Psoas muscle (tissue), 7 donors: ENCODE measurements at regions not wholly inside any gene's neighbourhood (a gene's known extent, or its start where the extent isn't known, plus 50 kb on each side); places are given as distances from the start of the nearest gene placed in this dataset.
"Not testable (repeated sequence)": the region's sequence is repeated elsewhere in the genome, so short reads cannot be mapped to it uniquely, and the experiment has no call there.

ENCODE experiments used
- ATAC-seq, 4 donors: fragments of 200-7000 bp; cut with Tn5 transposase; one replicate each; pipeline ENCODE4 v1.9.1; 2020; ENCODE audit warnings: moderate library complexity in 3 of 4, mild to moderate bottlenecking in 2 of 4
- DNase-seq, 2 donors: peaks; one replicate each; pipeline ENCODE4 v3.0.0-alpha.2; 2020
- H3K27ac ChIP-seq: fragments of 200-600 bp; one replicate; pipeline ENCODE4 v1.8.0; 2022
- H3K27me3 ChIP-seq, 3 donors: fragments of 200-600 bp in 1 of 3; one replicate each; pipeline versions ENCODE4 v1.6.1 to v1.8.0; 2013 to 2022; ENCODE audit warnings: low read length in 2 of 3, mild to moderate bottlenecking in 2 of 3, moderate library complexity in 1 of 3; ENCODE audit not compliant: insufficient read depth in 3 of 3
- H3K36me3 ChIP-seq, 2 donors: fragments of 200-600 bp in 1 of 2; one replicate each; pipeline versions ENCODE4 v1.6.1 to v1.8.0; 2013 to 2022; ENCODE audit warnings: low read depth in 1 of 2, mild to moderate bottlenecking in 1 of 2, moderate library complexity in 1 of 2; ENCODE audit not compliant: insufficient read depth in 1 of 2
- H3K4me1 ChIP-seq: fragments of 200-600 bp; one replicate; pipeline ENCODE4 v1.8.0; 2022
- H3K4me3 ChIP-seq: fragments of 200-600 bp; one replicate; pipeline ENCODE4 v1.8.0; 2022; ENCODE audit warnings: mild to moderate bottlenecking
- H3K9me3 ChIP-seq: fragments of 200-600 bp; one replicate; pipeline ENCODE4 v1.8.0; 2022
- WGBS, 3 donors: extraction: QIAGEN DNeasy Blood & Tissue Kit; methylation state at CpG; one replicate each; pipeline versions ENCODE4 v1.1.6 to v1.1.7; 2013; 5-methylcytosine and 5-hydroxymethylcytosine counted together
- intact Hi-C, 2 donors: fragments of 100-400 bp; cut with DNase I; formaldehyde crosslinking; loops; one replicate each; pipeline versions ENCODE4 v1.11.0 to v1.14.2; 2022
- TF ChIP-seq, protein P1 (sequence below): fragments of 200-600 bp; IDR thresholded peaks from one replicate; pipeline ENCODE4 v1.8.0; 2022; ENCODE audit warnings: antibody characterized with exemption
- donor health status: healthy with polysubstance abuse.
- donor health status: DM: no; HTN: no; CAD: no; lungs with moderate emphysema.
- donor health status: Bipolar disorder and iron deficiency.
- donor health status: healthy.
- donor health status: DM: yes; HTN: yes; CAD: no.
- donor health status: DM: no; HTN: no; CAD: no.
- donor health status: DM: yes; HTN: yes; CAD: no.

DNA sequence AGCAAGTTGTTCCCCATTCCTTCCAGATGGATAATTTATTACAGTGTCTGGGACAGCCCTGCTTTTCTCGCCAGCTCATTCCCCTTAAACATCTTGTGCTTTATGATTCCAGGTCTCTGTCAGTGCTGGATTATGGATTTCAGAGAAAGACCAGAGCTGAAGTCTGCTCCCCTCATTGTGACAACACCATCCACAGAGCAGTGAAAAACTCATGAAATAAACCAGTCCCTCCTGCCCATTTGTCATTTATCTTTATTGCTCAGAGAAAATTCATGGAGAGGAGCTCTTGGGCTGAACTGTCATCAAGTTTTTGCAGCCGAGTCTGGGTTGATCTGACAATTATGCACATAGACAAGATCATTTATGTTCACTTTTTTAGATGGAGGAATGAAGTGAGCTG is 92.7 kb upstream of the GPR12 start:
- WGBS, 3 donors, result 49 to 67% (median 52%) methylated on average over 2 of the region's 2 CpGs
- Histone ChIP-seq H3K4me3 (no peak overlapping the region), H3K27me3 (no peaks in the 10 kb centered on the region), H3K36me3 (no peaks in the 10 kb centered on the region), H3K4me1 (no peaks in the 10 kb centered on the region), H3K9me3 (no peaks in the 10 kb centered on the region), H3K27ac (no peak overlapping the region)
- DNase-seq (no peak), ATAC-seq (no peak)
- intact Hi-C loops, result no loop called here
- TF ChIP-seq, protein P1, sequence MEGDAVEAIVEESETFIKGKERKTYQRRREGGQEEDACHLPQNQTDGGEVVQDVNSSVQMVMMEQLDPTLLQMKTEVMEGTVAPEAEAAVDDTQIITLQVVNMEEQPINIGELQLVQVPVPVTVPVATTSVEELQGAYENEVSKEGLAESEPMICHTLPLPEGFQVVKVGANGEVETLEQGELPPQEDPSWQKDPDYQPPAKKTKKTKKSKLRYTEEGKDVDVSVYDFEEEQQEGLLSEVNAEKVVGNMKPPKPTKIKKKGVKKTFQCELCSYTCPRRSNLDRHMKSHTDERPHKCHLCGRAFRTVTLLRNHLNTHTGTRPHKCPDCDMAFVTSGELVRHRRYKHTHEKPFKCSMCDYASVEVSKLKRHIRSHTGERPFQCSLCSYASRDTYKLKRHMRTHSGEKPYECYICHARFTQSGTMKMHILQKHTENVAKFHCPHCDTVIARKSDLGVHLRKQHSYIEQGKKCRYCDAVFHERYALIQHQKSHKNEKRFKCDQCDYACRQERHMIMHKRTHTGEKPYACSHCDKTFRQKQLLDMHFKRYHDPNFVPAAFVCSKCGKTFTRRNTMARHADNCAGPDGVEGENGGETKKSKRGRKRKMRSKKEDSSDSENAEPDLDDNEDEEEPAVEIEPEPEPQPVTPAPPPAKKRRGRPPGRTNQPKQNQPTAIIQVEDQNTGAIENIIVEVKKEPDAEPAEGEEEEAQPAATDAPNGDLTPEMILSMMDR, result no peak

DNA sequence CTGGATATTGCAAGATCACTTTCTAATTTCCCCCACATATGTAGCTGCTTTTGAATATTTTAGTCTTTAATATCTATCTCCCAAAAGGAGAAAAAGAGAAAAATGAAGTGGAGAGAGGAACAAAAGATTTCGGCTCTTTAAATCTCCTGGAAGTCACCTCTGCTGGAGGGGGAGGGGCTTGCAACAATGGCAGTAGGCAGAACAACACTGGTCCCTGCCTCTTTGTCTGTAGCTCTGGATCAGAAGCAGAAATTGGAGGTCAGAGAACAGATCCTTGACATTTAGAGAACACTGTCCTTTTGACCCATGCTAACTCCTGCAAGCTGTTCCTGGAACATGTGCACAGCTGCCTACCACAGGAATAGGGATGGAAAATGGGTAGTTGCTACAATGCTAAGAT is 86.7 kb upstream of the GPR12 start:
- no peak overlapping the region for H3K27ac ChIP-seq
- ATAC-seq, result no peak
- no peaks in the 10 kb centered on the region for H3K9me3 ChIP-seq
- TF ChIP-seq, protein P1, result no peak
- H3K36me3 ChIP-seq, result no peaks in the 10 kb centered on the region
- DNase-seq, result no peak
- no peaks in the 10 kb centered on the region for H3K27me3 ChIP-seq
- 54 to 67% (median 60%) methylated on average over 1 of the region's 1 CpG for WGBS, 3 donors
- no peaks in the 10 kb centered on the region for H3K4me1 ChIP-seq
- intact Hi-C loops, result no loop called here
- H3K4me3 ChIP-seq, result no peak overlapping the region

DNA sequence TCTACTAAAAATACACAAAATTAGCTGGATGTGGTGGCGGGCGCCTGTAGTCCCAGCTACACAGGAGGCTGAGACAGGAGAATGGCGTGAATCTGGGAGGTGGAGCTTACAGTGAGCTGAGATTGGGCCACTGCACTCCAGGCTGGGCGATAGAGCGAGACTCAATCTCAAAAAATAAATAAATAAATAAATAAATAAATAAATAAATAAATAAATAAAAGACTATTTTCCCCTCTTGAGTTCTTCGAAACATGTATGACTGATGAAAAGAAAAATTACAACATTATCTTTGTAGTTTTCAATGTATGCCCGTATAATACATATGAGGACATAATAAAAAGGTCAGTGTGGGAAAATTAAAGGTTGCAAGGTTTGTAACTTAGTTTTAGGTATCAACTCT is 84.5 kb upstream of the GPR12 start:
- H3K27ac ChIP-seq, DNase-seq, H3K4me1 ChIP-seq, H3K9me3 ChIP-seq, H3K36me3 ChIP-seq, ATAC-seq, H3K27me3 ChIP-seq, intact Hi-C loops, H3K4me3 ChIP-seq: not testable (repeated sequence)
- WGBS, 3 donors, result 90 to 97% (median 95%) methylated on average over 7 of the region's 7 CpGs

DNA sequence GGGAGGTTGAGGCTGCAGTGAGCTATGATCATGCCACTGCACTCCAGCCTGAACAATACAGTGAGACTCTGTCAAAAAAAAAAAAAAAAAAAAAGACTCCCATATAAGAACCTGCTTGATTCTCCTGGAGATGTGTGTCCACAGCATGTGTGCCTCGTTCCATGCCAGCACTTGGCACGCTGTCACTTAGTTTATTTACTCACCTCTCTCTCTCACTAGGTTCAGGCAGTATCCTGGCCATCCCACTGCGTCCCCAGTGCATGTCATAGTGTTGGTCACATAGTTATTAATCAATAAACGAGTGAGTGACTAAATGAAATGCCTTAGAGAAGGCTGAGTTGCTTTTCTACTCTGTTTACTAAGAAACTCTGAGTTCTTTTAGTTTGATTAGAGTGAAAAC is 79.1 kb upstream of the GPR12 start:
- DNase-seq (no peak), ATAC-seq (no peak)
- intact Hi-C loops, result no loop called here

DNA sequence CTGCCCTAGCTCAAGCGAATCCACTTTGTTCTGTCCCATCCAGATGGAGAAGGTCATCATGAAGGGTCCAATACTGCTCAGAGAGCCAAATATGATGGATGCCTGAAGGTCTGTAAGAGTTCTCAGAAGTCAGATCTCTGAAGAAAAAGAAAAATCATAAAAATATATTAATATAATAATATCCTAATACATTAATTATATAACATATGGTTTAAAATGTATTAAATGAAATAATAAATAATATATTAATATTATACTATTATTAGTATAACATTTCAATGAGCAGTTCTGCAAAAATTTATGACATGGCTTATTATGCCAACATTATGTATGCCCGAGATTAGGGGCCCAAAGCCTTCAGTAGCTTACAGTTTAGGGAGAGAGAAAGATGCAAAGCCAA is 78.2 kb upstream of the GPR12 start:
- H3K9me3 ChIP-seq, result no peaks in the 10 kb centered on the region
- no peak overlapping the region for H3K4me3 ChIP-seq
- TF ChIP-seq, protein P1, result no peak
- no peaks in the 10 kb centered on the region for H3K4me1 ChIP-seq
- DNase-seq (no peak), ATAC-seq (no peak)
- intact Hi-C loops, result no loop called here
- H3K36me3 ChIP-seq, result no peaks in the 10 kb centered on the region
- H3K27ac ChIP-seq, result no peak overlapping the region
- 32 to 50% (median 33%) methylated on average over 2 of the region's 2 CpGs for whole genome bisulfite sequencing, 3 donors
- peaks cover 0 to 8% (median 4%) of the 10 kb centered on the region in 3 donors for H3K27me3 ChIP-seq

More for the DNA sequence above, 79.1 kb upstream of the GPR12 start:
- Histone ChIP-seq H3K27ac (no peak overlapping the region), H3K9me3 (no peaks in the 10 kb centered on the region), H3K36me3 (no peaks in the 10 kb centered on the region), H3K4me1 (no peaks in the 10 kb centered on the region), H3K27me3 (peaks cover 0 to 8% (median 4%) of the 10 kb centered on the region in 3 donors), H3K4me3 (no peak overlapping the region)
- TF ChIP-seq, protein P1, result no peak
- 22 to 34% (median 22%) methylated on average over 4 of the region's 4 CpGs for WGBS, 3 donors
